Endothelial cell of umbilical vein (primary cell): ENCODE measurements at regions not wholly inside any gene's neighbourhood (a gene's known extent, or its start where the extent isn't known, plus 50 kb on each side); places are given as distances from the start of the nearest gene placed in this dataset.

Experiments
- BruUV-seq: library from RNA; stranded (reverse); fragments of 400-500 nt; replicated peaks from 2 replicates; lab custom pipeline; 2021; lab: Mats Ljungman, UMichigan
- CTCF ChIA-PET: fragments of 300-600, 350-600 bp; sonication (Branson Sonifier 250); formaldehyde crosslinking; loops from one replicate; lab custom pipeline; 2021; ENCODE audit warnings: antibody characterized with exemption, inconsistent platforms; lab: Charles Lee
- POLR2A ChIA-PET: fragments of 300-600, 350-600 bp; sonication (Branson Sonifier 250); formaldehyde crosslinking; loops from one replicate; lab custom pipeline; 2021; ENCODE audit warnings: antibody characterized with exemption, inconsistent platforms; lab: Charles Lee
- DNase-seq: peaks from one replicate; pipeline ENCODE4 v3.0.0-alpha.2; 2011; ENCODE audit warnings: low read depth, low spot score
- FAIRE-seq: peaks from 2 replicates; lab custom pipeline; 2011; peaks lifted over from hg19 to GRCh38; lab: Jason Lieb, UNC
- H2AFZ ChIP-seq: 2 replicates; pipeline ENCODE4 v1.6.0; 2012; ENCODE audit warnings: low read depth, low read length, control low read depth, inconsistent platforms
- H3K27ac ChIP-seq: 2 replicates; pipeline ENCODE4 v1.5.1; 2011; ENCODE audit warnings: low read depth, mild to moderate bottlenecking, control low read depth, low read length, moderate library complexity; ENCODE audit not compliant: insufficient read depth
- H3K27me3 ChIP-seq, 2 experiments: 2 replicates each; pipeline versions ENCODE4 v1.6.0 to v1.6.1; 2011; ENCODE audit warnings: low read length in 2 of 2, mixed read lengths in 1 of 2; ENCODE audit not compliant: control insufficient read depth in 2 of 2, insufficient read depth in 2 of 2
- H3K36me3 ChIP-seq, 2 experiments: 2 replicates in 1 of 2; 3 replicates in 1 of 2; pipeline ENCODE4 v1.5.1; 2011; ENCODE audit warnings: low read length in 2 of 2, mild to moderate bottlenecking in 1 of 2, moderate library complexity in 1 of 2; ENCODE audit not compliant: control insufficient read depth in 2 of 2, insufficient read depth in 2 of 2; ENCODE audit errors: extremely low read depth in 1 of 2
- H3K4me1 ChIP-seq: 3 replicates; pipeline ENCODE4 v1.5.1; 2011; ENCODE audit warnings: mild to moderate bottlenecking, low read length; ENCODE audit not compliant: control insufficient read depth, insufficient read depth; ENCODE audit errors: extremely low read depth
- H3K4me2 ChIP-seq: 2 replicates; pipeline ENCODE4 v1.6.1; 2011; ENCODE audit warnings: low read length, control low read depth, mixed read lengths; ENCODE audit not compliant: insufficient read depth
- H3K4me3 ChIP-seq, 3 experiments: fragments of 200-600 bp in 1 of 3; sonication (generic), shearing (Covaris generic) in 1 of 3; replicated peaks in 1 of 3; 2 replicates each; pipeline ENCODE4 v1.5.1; 2011 to 2016; ENCODE audit warnings: control low read depth in 3 of 3, low read length in 3 of 3, mild to moderate bottlenecking in 2 of 3, inconsistent platforms in 1 of 3, low read depth in 1 of 3, moderate library complexity in 1 of 3; ENCODE audit not compliant: insufficient read depth in 1 of 3
- H3K79me2 ChIP-seq: 2 replicates; pipeline ENCODE4 v1.6.0; 2012; ENCODE audit warnings: low read length, inconsistent platforms; ENCODE audit not compliant: control insufficient read depth, insufficient read depth
- H3K9ac ChIP-seq: replicated peaks from 2 replicates; pipeline ENCODE3; 2011; ENCODE audit warnings: low read length, control low read depth; ENCODE audit not compliant: insufficient read depth; ENCODE audit errors: extremely low read depth
- H3K9me1 ChIP-seq: replicated peaks from 3 replicates; pipeline ENCODE4 v1.6.0; 2011; ENCODE audit warnings: mild to moderate bottlenecking, low read length; ENCODE audit not compliant: control insufficient read depth, insufficient read depth; ENCODE audit errors: extremely low read depth
- H3K9me3 ChIP-seq: replicated peaks from 2 replicates; pipeline ENCODE4 v1.5.1; 2012; ENCODE audit warnings: low read length, inconsistent platforms; ENCODE audit not compliant: control insufficient read depth, insufficient read depth
- H4K20me1 ChIP-seq: replicated peaks from 2 replicates; pipeline ENCODE3; 2011; ENCODE audit warnings: mild to moderate bottlenecking, low read length; ENCODE audit not compliant: control insufficient read depth, insufficient read depth; ENCODE audit errors: extremely low read depth
- EZH2 ChIP-seq: IDR thresholded peaks from 2 replicates; pipeline ENCODE4 v1.6.1; 2012; ENCODE audit warnings: borderline replicate concordance, low read depth, mild to moderate bottlenecking, moderate library complexity, low read length, inconsistent platforms; ENCODE audit not compliant: severe bottlenecking
- FOS ChIP-seq: IDR thresholded peaks from 2 replicates; pipeline ENCODE4 v1.6.1; 2011; ENCODE audit warnings: mild to moderate bottlenecking, low read length, moderate library complexity, borderline replicate concordance; ENCODE audit not compliant: insufficient read depth
- GATA2 ChIP-seq: IDR thresholded peaks from 2 replicates; pipeline ENCODE4 v1.7.0; 2011; ENCODE audit warnings: low read depth, mild to moderate bottlenecking, moderate library complexity, mixed read lengths, low read length; ENCODE audit not compliant: insufficient read length, insufficient read depth
- JUN ChIP-seq: IDR thresholded peaks from 2 replicates; pipeline ENCODE4 v1.6.1; 2011; ENCODE audit warnings: borderline replicate concordance, low read depth; ENCODE audit not compliant: insufficient read length, insufficient read depth
- MAX ChIP-seq: IDR thresholded peaks from 2 replicates; pipeline ENCODE4 v1.6.1; 2011; ENCODE audit not compliant: insufficient read depth, insufficient read length
- MYC ChIP-seq: IDR thresholded peaks from one replicate; pipeline ENCODE4 v1.6.1; 2011; ENCODE audit warnings: mild to moderate bottlenecking, low read depth, low read length
- POLR2A ChIP-seq: IDR thresholded peaks from 2 replicates; pipeline ENCODE4 v1.6.1; 2012; ENCODE audit warnings: low read depth, mild to moderate bottlenecking, control low read depth, low read length
- POLR2AphosphoS5 ChIP-seq: IDR thresholded peaks from 2 replicates; pipeline ENCODE4 v1.6.1; 2012; ENCODE audit warnings: low read depth, mild to moderate bottlenecking, control low read depth, low read length, moderate library complexity; ENCODE audit not compliant: insufficient read depth
- dilution Hi-C: fragments of 300-500 bp; cut with MboI; formaldehyde crosslinking; loops from one replicate; pipeline ENCODE4 v1.15.0; 2019; ENCODE audit warnings: low sequenced_read_pairs; ENCODE audit not compliant: extremely low pct_ligation_motif_present
- intact Hi-C: fragments of 100-400 bp; cut with micrococcal nuclease; formaldehyde crosslinking; loops from one replicate; pipeline ENCODE4 v1.10.0; 2022
- TF ChIP-seq, protein P1 (sequence below), 2 donors: IDR thresholded peaks; 1 replicate in 1 of 2; 2 replicates in 1 of 2; pipeline ENCODE4 v1.5.1; 2011; ENCODE audit warnings: low read length in 2 of 2, mild to moderate bottlenecking in 2 of 2, moderate library complexity in 2 of 2, control low read depth in 1 of 2, inconsistent platforms in 1 of 2, low read depth in 1 of 2; ENCODE audit not compliant: insufficient read depth in 1 of 2; ENCODE audit errors: extremely low read depth in 1 of 2

DNA sequence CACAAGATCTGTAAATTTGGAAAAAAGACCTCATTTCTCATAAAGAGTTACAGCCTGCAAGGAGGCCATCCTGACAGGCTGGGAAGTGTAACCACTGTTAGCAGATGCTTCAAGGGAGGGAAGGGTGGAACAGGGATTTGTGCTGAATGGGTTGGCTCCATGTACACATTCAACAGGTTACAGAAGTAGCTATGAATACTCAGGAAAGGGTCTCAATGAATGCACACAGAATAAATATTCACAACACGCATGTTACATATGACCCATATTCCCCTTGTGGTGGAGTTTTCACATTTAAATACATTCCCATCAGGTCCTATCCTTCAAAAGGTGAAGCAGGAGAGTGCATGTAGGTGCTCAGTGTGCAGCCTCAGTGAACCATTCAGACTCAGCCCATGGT lies 316.4 kb upstream of the COBL start:
- POLR2A ChIA-PET: no interaction called here
- intact Hi-C loops: no loop called here
- dilution Hi-C loops: no loop called here
- no peaks in the 10 kb centered on the region for H4K20me1 ChIP-seq
- DNase-seq (no peak), FAIRE-seq (no peak)
- H3K4me3 ChIP-seq: no peak overlapping the region
- no peaks in the 10 kb centered on the region for H3K4me1 ChIP-seq
- no peaks in the 10 kb centered on the region for H3K36me3 ChIP-seq
- no peaks in the 10 kb centered on the region for H3K9me1 ChIP-seq
- no peaks in the 10 kb centered on the region for H3K9me3 ChIP-seq
- no peak overlapping the region for H3K27ac ChIP-seq
- BruUV-seq: no TSS peak
- no peaks in the 10 kb centered on the region for H3K27me3 ChIP-seq
- TF ChIP-seq MYC (no peak), GATA2 (no peak), POLR2A (no peak), MAX (no peak), POLR2AphosphoS5 (no peak), FOS (no peak), JUN (no peak), EZH2 (no peak)
- TF ChIP-seq, protein P1, sequence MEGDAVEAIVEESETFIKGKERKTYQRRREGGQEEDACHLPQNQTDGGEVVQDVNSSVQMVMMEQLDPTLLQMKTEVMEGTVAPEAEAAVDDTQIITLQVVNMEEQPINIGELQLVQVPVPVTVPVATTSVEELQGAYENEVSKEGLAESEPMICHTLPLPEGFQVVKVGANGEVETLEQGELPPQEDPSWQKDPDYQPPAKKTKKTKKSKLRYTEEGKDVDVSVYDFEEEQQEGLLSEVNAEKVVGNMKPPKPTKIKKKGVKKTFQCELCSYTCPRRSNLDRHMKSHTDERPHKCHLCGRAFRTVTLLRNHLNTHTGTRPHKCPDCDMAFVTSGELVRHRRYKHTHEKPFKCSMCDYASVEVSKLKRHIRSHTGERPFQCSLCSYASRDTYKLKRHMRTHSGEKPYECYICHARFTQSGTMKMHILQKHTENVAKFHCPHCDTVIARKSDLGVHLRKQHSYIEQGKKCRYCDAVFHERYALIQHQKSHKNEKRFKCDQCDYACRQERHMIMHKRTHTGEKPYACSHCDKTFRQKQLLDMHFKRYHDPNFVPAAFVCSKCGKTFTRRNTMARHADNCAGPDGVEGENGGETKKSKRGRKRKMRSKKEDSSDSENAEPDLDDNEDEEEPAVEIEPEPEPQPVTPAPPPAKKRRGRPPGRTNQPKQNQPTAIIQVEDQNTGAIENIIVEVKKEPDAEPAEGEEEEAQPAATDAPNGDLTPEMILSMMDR (IDR thresholded peaks at IDR 0.05; ENCODE audit: extremely low read depth in 1 of 2, insufficient read depth in 1 of 2, low read depth in 1 of 2, low read length in 2 of 2): no peak
- H2AFZ ChIP-seq: no peak overlapping the region
- no peak overlapping the region for H3K9ac ChIP-seq
- CTCF ChIA-PET: no interaction called here
- no peak overlapping the region for H3K4me2 ChIP-seq
- no peaks in the 10 kb centered on the region for H3K79me2 ChIP-seq
